ENCODE measurements at regions not wholly inside any gene's neighbourhood (a gene's known extent, or its start where the extent isn't known, plus 50 kb on each side); places are given as distances from the start of the nearest gene placed in this dataset.

DNA sequence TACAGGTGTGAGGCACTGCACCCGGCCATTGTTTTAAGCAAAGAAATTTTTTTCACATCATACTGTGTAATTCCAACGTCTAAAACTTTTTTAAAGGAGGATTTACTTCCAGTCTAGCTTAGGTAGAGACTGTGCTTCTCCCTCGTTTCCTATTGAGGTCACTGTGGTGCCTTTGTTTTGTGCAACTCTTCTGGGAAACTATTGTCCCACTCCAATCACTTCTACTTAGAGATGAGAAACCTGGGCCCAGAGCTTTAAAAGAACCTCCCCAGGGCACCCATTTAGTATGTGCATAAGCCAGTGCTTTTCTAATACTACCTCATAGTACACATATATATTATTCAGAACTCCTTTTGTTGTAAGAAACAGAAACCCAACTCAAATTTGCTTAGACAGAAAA is 120.0 kb upstream of the ZNF644 start:
- 72% methylated on average over 3 of the region's 3 CpGs for WGBS
- Histone ChIP-seq H3K4me1 (ENCODE audit: control insufficient read depth in 4 of 4, insufficient read depth in 4 of 4, low read length in 3 of 4) (no peaks in the 10 kb centered on the region), H3K9ac (ENCODE audit: low read depth in 1 of 2, low read length in 2 of 2) (no peak overlapping the region), H3K27me3 (ENCODE audit: control insufficient read depth in 4 of 4, insufficient read depth in 4 of 4, low read length in 3 of 4) (no peaks in the 10 kb centered on the region), H3K36me3 (ENCODE audit: control insufficient read depth in 4 of 4, insufficient read depth in 3 of 4, low read depth in 1 of 4, low read length in 3 of 4) (no peaks in the 10 kb centered on the region), H3K4me3 (ENCODE audit: low read depth in 1 of 3, low read length in 3 of 3) (no peak overlapping the region), H3K27ac (ENCODE audit: low read depth in 1 of 2, low read length in 2 of 2) (no peak overlapping the region), H3K9me3 (ENCODE audit: control insufficient read depth in 4 of 4, low read length in 3 of 4) (no peaks in the 10 kb centered on the region)
- DNase-seq (ENCODE audit: low spot score) = no peak
- TF ChIP-seq EGR1 (IDR thresholded peaks at IDR 0.05; ENCODE audit: low read depth in 2 of 2) (no peak), ZBTB33 (IDR thresholded peaks at IDR 0.05) (no peak)

DNA sequence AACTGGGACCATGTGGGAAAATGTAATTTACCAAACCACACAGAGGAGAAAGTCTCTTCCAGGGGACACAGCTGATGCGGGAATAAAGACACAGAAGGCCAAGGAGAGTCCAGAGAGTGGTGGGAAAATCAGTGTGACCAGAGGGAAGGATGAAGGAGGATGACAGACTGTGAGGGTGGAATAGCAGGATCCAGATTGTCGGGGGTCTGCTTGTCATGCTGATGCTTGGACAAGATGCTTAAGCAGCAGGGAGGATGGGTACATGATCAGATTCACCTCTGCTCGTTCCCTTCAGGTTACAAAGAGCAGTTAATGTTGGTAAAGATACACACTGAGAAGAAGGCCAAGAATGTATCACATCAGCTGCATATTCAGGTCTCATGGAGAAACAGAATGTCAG is 117.1 kb upstream of the ZNF644 start:
- H3K36me3 ChIP-seq (ENCODE audit: control insufficient read depth in 4 of 4, insufficient read depth in 3 of 4, low read depth in 1 of 4, low read length in 3 of 4) = no peaks in the 10 kb centered on the region
- WGBS = 55% methylated on average over 3 of the region's 3 CpGs
- TF ChIP-seq, protein P1, sequence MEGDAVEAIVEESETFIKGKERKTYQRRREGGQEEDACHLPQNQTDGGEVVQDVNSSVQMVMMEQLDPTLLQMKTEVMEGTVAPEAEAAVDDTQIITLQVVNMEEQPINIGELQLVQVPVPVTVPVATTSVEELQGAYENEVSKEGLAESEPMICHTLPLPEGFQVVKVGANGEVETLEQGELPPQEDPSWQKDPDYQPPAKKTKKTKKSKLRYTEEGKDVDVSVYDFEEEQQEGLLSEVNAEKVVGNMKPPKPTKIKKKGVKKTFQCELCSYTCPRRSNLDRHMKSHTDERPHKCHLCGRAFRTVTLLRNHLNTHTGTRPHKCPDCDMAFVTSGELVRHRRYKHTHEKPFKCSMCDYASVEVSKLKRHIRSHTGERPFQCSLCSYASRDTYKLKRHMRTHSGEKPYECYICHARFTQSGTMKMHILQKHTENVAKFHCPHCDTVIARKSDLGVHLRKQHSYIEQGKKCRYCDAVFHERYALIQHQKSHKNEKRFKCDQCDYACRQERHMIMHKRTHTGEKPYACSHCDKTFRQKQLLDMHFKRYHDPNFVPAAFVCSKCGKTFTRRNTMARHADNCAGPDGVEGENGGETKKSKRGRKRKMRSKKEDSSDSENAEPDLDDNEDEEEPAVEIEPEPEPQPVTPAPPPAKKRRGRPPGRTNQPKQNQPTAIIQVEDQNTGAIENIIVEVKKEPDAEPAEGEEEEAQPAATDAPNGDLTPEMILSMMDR (IDR thresholded peaks at IDR 0.05; ENCODE audit: low read depth, low read length, missing input control) = no peak
- no peak for TF ChIP-seq NR2F2 (IDR thresholded peaks at IDR 0.05)
- TF ChIP-seq FOXA1 (IDR thresholded peaks at IDR 0.05) = no peak
- no peak for TF ChIP-seq GABPA (IDR thresholded peaks at IDR 0.05 in 1 of 2, conservative IDR thresholded peaks at IDR 0.05 in 1 of 2)
- no peak for TF ChIP-seq FOXA2 (IDR thresholded peaks at IDR 0.05)
- TF ChIP-seq RAD21 (IDR thresholded peaks at IDR 0.05) = no peak
- TF ChIP-seq MAX (IDR thresholded peaks at IDR 0.05) = no peak
- TF ChIP-seq EGR1 (IDR thresholded peaks at IDR 0.05; ENCODE audit: low read depth in 2 of 2) = no peak
- TF ChIP-seq, protein P2, sequence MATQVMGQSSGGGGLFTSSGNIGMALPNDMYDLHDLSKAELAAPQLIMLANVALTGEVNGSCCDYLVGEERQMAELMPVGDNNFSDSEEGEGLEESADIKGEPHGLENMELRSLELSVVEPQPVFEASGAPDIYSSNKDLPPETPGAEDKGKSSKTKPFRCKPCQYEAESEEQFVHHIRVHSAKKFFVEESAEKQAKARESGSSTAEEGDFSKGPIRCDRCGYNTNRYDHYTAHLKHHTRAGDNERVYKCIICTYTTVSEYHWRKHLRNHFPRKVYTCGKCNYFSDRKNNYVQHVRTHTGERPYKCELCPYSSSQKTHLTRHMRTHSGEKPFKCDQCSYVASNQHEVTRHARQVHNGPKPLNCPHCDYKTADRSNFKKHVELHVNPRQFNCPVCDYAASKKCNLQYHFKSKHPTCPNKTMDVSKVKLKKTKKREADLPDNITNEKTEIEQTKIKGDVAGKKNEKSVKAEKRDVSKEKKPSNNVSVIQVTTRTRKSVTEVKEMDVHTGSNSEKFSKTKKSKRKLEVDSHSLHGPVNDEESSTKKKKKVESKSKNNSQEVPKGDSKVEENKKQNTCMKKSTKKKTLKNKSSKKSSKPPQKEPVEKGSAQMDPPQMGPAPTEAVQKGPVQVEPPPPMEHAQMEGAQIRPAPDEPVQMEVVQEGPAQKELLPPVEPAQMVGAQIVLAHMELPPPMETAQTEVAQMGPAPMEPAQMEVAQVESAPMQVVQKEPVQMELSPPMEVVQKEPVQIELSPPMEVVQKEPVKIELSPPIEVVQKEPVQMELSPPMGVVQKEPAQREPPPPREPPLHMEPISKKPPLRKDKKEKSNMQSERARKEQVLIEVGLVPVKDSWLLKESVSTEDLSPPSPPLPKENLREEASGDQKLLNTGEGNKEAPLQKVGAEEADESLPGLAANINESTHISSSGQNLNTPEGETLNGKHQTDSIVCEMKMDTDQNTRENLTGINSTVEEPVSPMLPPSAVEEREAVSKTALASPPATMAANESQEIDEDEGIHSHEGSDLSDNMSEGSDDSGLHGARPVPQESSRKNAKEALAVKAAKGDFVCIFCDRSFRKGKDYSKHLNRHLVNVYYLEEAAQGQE (IDR thresholded peaks at IDR 0.05) = no peak
- TF ChIP-seq, protein P3, sequence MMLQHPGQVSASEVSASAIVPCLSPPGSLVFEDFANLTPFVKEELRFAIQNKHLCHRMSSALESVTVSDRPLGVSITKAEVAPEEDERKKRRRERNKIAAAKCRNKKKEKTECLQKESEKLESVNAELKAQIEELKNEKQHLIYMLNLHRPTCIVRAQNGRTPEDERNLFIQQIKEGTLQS (IDR thresholded peaks at IDR 0.05) = no peak
- no peak for TF ChIP-seq HNF4G (IDR thresholded peaks at IDR 0.05)
- TF ChIP-seq SP1 (IDR thresholded peaks at IDR 0.05) = no peak
- no peak for TF ChIP-seq YY1 (IDR thresholded peaks at IDR 0.05)
- no peak for TF ChIP-seq RXRA (IDR thresholded peaks at IDR 0.05)
- TF ChIP-seq TAF1 (conservative IDR thresholded peaks at IDR 0.05) = no peak
- TF ChIP-seq JUND (IDR thresholded peaks at IDR 0.05) = no peak
- no peak for TF ChIP-seq ZBTB33 (IDR thresholded peaks at IDR 0.05)
- TF ChIP-seq HNF4A (conservative IDR thresholded peaks at IDR 0.05) = no peak
- H3K9ac ChIP-seq (ENCODE audit: low read depth in 1 of 2, low read length in 2 of 2) = no peak overlapping the region
- H3K27ac ChIP-seq (ENCODE audit: low read depth in 1 of 2, low read length in 2 of 2) = no peak overlapping the region
- H3K4me1 ChIP-seq (ENCODE audit: control insufficient read depth in 4 of 4, insufficient read depth in 4 of 4, low read length in 3 of 4) = no peaks in the 10 kb centered on the region
- H3K27me3 ChIP-seq (ENCODE audit: control insufficient read depth in 4 of 4, insufficient read depth in 4 of 4, low read length in 3 of 4) = no peaks in the 10 kb centered on the region
- no peak overlapping the region for H3K4me3 ChIP-seq (ENCODE audit: low read depth in 1 of 3, low read length in 3 of 3)
- no peak for DNase-seq (ENCODE audit: low spot score)
- H3K9me3 ChIP-seq (ENCODE audit: control insufficient read depth in 4 of 4, low read length in 3 of 4) = no peaks in the 10 kb centered on the region

Data from liver (tissue), 8 donors.